NCI-H2196 treated with DMSO at 0.1 percent for 48 hours (cell line): ENCODE measurements at regions not wholly inside any gene's neighbourhood (a gene's known extent, or its start where the extent isn't known, plus 50 kb on each side); places are given as distances from the start of the nearest gene placed in this dataset.
"Not testable (repeated sequence)": the region's sequence is repeated elsewhere in the genome, so short reads cannot be mapped to it uniquely, and the experiment has no call there.

ENCODE experiments used
- DNase-seq: peaks from one replicate; lab custom pipeline; 2025; ENCODE audit not compliant: unreplicated experiment; lab: John Stamatoyannopoulos, UW

DNA sequence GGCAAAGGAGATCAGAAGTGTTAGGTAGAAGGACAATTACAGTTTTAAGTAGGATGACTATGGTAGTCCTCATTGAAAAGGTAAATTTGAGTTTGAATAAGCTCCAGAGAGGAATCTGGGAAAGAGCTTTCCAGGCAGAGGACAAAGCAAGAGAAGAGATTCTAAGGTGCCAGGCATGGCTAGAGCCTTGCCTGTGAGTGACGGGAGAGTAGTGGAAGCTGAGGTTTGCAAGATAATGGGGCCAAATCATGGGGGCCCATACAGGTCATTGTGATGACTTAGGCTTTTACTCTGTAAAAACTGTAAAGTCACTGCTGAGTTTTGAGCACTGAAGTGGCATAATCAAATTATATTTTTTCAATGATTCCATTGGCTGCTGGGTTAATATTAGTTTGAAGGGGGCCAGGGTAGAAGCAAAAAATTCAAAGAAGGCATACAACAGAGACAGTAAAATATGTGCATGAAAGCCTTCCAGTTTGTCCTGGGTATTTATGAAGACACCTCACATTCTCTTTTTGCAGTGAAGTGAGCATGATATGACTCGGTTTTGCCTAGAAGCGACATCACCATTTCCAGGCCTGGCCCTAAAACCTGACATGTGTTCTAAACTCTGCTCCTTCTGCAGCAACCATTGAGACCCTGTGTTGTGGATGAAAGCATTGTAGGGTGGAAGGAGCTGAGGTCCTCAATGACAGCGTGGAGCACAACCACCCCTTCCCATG is 279.8 kb upstream of the TNC start:
- DNase-seq = no peak

DNA sequence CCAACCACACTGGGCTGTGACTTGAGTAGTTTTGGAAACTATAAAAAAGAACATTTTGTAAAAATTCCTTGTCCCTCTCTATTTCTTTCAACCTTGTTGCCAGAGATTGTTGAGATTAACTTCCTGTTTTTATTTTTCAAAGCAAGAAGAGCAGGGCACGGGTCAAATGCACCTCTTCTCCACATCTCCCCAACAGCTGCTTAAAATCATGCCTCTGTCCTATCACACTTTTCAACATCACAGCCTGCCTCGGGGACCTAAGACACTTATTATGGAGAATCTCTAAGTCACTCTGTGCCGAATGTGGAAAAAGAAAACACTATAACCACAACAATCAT is 280.3 kb upstream of the TNC start:
- DNase-seq = no peak

- no peak for DNase-seq
These were observed 281.0 kb upstream of the TNC start for GRCh38 chr9:115398996-115399395.

DNA sequence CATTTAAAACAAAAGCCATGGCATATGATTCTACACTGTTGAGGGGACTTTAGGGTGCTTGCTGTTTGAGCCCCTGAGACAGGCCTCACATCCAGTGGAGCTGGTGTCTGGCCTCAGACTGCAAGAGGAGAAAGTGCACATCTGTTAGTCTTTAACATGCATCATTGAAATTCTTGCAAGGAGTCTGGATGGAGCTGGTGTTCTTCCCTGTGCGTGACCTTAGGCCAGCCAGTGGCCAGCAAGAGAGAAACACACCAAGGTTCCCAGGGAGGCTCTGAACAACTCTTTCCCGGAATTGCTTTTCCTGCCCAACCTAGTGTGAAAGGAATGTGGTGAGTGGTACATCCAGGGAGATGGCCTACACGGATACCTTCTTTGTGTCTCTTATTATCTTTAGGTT is 282.8 kb upstream of the TNC start:
- no peak for DNase-seq

DNA sequence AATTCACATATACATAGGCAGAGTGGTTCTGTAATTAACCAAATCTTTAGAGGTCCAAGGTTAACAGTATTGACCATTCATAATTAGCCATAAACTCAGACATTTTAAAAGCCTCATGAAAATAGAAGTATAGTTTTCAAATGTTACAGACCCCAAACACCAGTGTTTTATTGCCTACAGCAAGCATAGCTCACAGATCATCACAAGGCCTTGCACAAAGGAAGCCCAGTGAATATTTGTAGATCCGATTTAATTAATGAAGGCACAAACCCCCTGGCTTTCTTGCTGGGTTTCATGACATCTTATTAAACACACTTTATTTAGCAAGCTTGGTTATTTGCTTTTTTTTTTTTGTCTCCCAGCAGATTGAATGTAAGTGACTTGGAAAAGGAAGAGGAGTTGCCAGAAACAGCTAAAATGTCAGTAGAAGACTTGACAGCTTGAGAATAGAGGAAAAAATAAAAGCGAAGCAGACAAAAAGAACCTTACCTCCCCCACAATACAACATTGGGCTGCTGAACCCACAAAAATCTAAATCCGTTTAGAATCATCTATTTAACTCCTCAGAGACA is 283.9 kb upstream of the TNC start:
- DNase-seq = no peak

DNA sequence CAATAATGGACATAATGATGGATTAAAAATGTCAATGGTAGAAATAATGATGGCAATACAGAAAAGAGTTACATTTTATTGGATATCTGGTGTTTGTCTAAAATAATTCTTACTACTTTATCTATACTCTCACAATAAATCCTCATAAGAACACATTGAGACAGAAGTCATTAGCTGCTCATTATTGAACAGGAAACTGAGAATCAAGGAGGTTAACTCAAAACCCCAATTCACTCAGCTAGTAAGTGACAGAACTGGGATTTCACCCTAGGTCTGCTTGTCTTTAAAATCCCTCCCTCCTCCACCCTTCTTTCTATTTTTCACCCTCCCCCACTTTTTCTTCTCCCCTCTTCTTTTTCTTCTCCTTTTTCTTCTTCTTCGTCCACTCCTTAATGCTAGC is 285.8 kb upstream of the TNC start:
- DNase-seq = no peak

DNA sequence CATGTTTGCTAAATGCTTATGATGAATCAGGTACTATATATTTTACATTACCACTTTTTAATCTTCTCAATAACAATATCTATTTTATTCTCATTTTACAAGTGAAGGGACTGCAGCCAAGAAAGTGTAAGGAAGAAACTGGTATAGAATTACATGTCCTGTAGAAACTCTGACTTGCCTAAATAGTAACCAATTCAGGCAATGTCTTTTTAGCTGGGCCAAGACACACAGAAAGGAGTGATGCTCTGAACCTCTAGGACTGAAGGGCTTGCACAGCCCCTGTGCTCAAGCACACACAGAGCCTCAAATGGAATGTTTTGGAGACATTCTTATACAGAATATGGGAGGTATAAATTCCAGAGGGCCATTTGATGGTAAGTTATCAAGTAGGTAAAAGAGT is 286.4 kb upstream of the TNC start:
- no peak for DNase-seq

DNA sequence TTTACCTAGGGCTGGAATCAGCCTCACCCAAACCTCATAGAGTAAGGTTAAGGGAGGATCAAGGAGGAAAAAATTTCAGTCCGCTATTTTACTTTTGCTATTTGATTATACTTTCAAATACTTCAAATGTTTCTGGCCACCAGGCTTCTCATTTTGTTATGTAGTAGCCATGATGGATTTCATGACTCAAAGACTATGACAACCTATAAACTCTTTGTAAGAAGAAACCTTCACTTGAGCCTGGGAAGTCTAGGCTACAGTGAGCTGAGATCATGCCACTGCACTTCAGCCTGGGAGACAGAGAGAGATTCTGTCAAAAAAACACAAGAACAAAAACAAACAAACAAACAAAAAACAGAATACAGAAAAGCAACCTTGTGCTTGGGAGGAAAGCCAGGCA is 293.6 kb upstream of the TNC start:
- DNase-seq = no peak

GRCh38 chr9:115411993-115412452 is 294.1 kb upstream of the TNC start:
- no peak for DNase-seq

DNA sequence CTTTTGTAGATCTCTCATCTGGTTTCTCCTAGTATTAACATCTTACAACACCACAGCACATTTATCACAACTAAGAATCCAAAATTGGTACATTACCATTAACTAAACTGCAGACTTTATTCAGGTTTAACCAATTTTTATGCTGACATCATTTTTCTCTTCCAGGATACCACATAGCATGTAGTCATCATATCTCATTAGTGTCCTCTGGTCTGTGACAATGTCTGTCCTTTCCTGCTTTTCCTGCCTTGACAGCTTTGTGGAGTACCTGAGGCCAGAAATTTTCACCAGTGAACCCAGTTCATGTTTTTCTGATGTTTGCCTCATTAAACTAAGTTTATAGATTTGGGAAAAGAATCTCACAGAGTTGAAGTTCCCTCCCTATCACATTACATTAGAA is 294.7 kb upstream of the TNC start:
- DNase-seq = no peak

DNA sequence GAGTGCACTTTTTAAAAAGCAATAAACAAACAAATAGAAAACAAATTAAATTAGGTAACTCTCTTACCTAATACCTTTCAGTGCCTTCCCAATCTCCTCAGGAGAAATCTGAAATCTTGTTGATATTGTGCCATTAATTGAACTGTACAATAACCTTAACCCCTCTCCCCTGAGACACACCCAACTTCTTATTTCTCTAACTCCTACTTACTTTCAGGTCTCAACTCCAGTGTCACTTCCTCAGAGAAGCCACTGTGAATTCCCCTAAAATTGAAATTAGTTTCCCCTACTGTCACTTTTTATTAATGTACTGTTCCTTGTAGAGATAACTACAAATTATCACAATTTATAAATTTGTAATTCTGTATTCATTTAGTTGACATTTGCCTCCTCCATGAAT is 295.3 kb upstream of the TNC start:
- no peak for DNase-seq

- no peak for DNase-seq
These were observed 295.9 kb upstream of the TNC start for GRCh38 chr9:115413766-115414382.

- no peak for DNase-seq
These were observed 296.6 kb upstream of the TNC start for GRCh38 chr9:115414561-115414960.

- DNase-seq = no peak
These were observed 297.5 kb upstream of the TNC start for GRCh38 chr9:115415450-115415849.

GRCh38 chr9:115416299-115416698 is 298.3 kb upstream of the TNC start:
- no peak for DNase-seq

- DNase-seq = not testable (repeated sequence)
These were observed 300.2 kb upstream of the TNC start for GRCh38 chr9:115418181-115418580.

DNA sequence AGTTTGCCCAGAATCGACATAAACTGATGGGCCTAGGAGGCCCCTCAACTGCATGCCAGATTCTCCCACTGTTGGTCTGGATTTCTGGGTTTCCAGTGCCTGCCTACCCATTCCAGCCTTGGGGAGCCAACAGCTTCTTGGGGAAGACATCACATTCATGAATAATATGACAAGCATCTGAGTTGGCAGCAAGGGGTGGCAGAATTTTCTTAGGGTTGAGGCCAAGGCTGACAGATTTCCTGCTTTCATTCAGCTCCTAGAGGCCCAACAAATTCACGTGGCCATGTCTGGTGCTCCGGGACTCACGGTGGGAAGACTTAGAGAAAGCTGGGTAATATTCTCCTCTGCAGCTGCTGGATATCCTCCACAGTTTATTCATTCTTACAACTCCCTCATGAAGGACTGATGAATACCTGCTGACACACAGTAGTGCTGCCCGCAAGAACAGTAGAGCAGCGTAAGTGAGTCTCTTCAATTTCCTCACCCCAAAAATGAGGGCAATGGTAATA is 305.0 kb upstream of the TNC start:
- no peak for DNase-seq

GRCh38 chr9:115423646-115424045 is 305.7 kb upstream of the TNC start:
- DNase-seq = no peak

- no peak for DNase-seq
These were observed 307.6 kb upstream of the TNC start for GRCh38 chr9:115425601-115426000.

DNA sequence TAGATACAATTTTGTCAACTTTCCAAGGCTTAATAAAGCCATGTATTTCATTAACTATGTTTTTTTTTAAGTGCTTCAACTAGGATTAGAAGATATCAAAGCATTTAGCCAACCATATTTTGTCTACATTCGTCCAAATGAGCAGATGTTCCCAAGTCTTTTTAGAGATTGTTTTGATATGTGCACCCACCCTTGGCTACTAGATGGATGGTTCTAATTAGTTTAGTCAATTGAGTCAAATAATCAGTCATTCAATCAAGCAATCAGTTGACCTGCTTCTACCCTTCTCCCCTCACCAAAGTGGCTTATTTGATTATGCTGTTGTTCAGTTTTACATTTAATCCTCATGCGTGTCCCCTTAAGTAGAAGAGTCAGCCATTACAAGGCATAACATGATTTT is 319.5 kb upstream of the TNC start:
- no peak for DNase-seq

DNA sequence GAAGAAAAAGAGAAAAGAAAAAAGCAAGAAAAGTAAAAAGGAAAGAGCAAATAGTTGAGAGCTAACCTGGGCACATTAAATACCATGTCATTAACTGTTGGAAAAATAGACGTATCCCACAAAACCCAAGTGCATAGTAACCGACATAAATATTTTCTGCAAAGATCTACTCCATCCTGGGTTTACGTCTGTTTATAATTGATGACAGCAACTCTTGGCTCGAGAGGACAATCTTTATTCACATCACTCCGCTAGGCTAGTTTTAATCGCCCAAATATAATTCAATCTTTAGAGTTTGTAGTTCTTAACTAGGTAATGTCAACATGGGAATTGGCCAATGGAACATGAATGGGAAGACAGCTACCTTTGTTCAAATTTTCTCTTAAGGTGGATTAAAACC is 321.7 kb upstream of the TNC start:
- no peak for DNase-seq

- DNase-seq = no peak
These were observed 324.1 kb upstream of the TNC start for GRCh38 chr9:115442054-115442453.

DNA sequence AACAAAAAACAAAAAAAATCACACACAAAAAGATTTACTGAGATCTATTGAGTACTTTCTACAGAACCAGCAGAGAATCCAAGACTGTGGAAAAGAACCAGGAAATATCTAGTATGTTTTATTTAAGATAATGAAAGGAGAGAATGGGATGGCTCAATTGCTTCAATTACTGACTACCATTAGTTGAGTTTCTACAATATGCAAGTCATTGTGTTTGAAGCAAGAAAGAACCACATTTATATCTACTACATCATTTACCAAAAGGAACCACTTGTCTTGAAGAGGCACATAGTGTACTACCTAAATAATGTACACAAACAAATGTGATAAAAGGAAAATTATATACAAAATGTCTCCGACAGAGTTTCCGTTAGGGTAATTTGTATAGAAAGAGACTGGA is 325.9 kb upstream of the TNC start:
- DNase-seq = no peak
